Pancreas (tissue), 10 donors: ENCODE measurements at regions not wholly inside any gene's neighbourhood (a gene's known extent, or its start where the extent isn't known, plus 50 kb on each side); places are given as distances from the start of the nearest gene placed in this dataset.

ENCODE experiments used
- ATAC-seq, 4 donors: fragments of 200-7000 bp; cut with Tn5 transposase; one replicate each; pipeline versions ENCODE4 v1.8.0 to v1.9.1; 2020; ENCODE audit warnings: mild to moderate bottlenecking in 4 of 4, moderate library complexity in 4 of 4
- DNase-seq, 6 donors: peaks; one replicate each; pipeline ENCODE4 v3.0.0-alpha.2; 2020
- FAIRE-seq: peaks from 2 replicates; lab custom pipeline; 2012; peaks lifted over from hg19 to GRCh38; lab: Jason Lieb, UNC
- H3K27ac ChIP-seq, 4 donors: fragments of 200-600 bp; sonication (generic); 1 replicate in 3 of 4; 2 replicates in 1 of 4; pipeline versions ENCODE4 v1.5.0 to v1.8.0; 2020
- H3K27me3 ChIP-seq, 4 donors: fragments of 200-600 bp; one replicate each; pipeline ENCODE4 v1.8.0; 2021
- H3K36me3 ChIP-seq, 3 donors: fragments of 200-600 bp; sonication (generic) in 1 of 3; one replicate each; pipeline versions ENCODE4 v1.5.0 to v1.8.0; 2020 to 2021
- H3K4me1 ChIP-seq, 3 donors: fragments of 200-600 bp; one replicate each; pipeline ENCODE4 v1.8.0; 2021
- H3K4me3 ChIP-seq, 4 donors: fragments of 200-600 bp; sonication (generic) in 2 of 4; one replicate each; pipeline versions ENCODE4 v1.5.0 to v1.8.0; 2020 to 2021
- H3K9me3 ChIP-seq, 4 donors: fragments of 200-600 bp; one replicate each; pipeline ENCODE4 v1.8.0; 2021
- WGBS, 2 donors: extraction: QIAGEN DNeasy Blood & Tissue Kit; methylation state at CpG; one replicate each; pipeline ENCODE4 v1.1.7; 2013; 5-methylcytosine and 5-hydroxymethylcytosine counted together
- intact Hi-C, 3 donors: fragments of 100-400 bp; cut with DNase I; formaldehyde crosslinking; loops; one replicate each; pipeline versions ENCODE4 v1.11.1 to v1.14.2; 2022
- TF ChIP-seq, protein P1 (sequence below), 4 donors: fragments of 200-600 bp; sonication (generic) in 3 of 4; IDR thresholded peaks; one replicate each; pipeline versions ENCODE4 v1.5.0 to v1.8.0; 2021; ENCODE audit warnings: antibody characterized with exemption in 4 of 4
- donor health status: healthy with polysubstance abuse.
- donor health status: DM: no; HTN: no; CAD: no; lungs with moderate emphysema.
- donor health status: DM: no; HTN: no; CAD: no.
- donor health status: control.
- donor health status: control.
- donor health status: Bipolar disorder and iron deficiency.
- donor health status: DM: yes; HTN: yes; CAD: no.
- donor health status: DM: no; HTN: no; CAD: no.
- donor health status: DM: no; HTN: no; CAD: no.
- donor health status: DM: yes; HTN: yes; CAD: no.

DNA sequence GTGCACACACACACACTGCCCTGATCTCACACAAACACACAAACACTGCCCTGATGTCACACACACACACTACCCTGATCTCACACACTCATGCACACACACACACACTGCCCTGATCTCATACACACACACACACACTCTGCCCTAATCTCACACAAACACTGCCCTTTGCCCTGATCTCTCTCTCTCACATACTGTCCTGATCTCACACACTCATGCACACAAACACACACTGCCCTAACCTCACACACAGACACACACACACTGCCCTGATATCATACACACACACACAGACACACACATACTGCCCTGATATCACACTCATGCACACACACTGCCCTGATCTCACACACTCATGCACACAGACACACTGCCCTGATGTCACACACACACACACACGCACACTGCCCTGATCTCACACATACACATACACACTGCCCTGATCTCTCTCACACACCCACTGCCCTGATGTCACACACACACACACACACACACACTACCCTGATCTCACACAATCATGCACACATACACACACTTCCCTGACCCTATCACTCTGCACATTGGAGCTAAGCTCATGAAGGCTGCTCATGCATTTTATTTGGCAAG is 97.6 kb upstream of the DIO3 start:
- Histone ChIP-seq H3K9me3 (no peaks in the 10 kb centered on the region), H3K36me3 (no peaks in the 10 kb centered on the region), H3K4me1 (peaks cover 0 to 10% (median 6%) of the 10 kb centered on the region in 3 donors), H3K27ac (no peak overlapping the region), H3K27me3 (peaks cover 0 to 10% (median 6%) of the 10 kb centered on the region in 4 donors), H3K4me3 (no peak overlapping the region)
- intact Hi-C loops = no loop called here
- WGBS, 2 donors = 64% methylated on average over 1 of the region's 1 CpG
- TF ChIP-seq, protein P1, sequence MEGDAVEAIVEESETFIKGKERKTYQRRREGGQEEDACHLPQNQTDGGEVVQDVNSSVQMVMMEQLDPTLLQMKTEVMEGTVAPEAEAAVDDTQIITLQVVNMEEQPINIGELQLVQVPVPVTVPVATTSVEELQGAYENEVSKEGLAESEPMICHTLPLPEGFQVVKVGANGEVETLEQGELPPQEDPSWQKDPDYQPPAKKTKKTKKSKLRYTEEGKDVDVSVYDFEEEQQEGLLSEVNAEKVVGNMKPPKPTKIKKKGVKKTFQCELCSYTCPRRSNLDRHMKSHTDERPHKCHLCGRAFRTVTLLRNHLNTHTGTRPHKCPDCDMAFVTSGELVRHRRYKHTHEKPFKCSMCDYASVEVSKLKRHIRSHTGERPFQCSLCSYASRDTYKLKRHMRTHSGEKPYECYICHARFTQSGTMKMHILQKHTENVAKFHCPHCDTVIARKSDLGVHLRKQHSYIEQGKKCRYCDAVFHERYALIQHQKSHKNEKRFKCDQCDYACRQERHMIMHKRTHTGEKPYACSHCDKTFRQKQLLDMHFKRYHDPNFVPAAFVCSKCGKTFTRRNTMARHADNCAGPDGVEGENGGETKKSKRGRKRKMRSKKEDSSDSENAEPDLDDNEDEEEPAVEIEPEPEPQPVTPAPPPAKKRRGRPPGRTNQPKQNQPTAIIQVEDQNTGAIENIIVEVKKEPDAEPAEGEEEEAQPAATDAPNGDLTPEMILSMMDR (IDR thresholded peaks at IDR 0.05) = no peak
- no peak for DNase-seq
- ATAC-seq = peak in 2 of 4 donors; percentile 24 to 39
- FAIRE-seq = no peak

DNA sequence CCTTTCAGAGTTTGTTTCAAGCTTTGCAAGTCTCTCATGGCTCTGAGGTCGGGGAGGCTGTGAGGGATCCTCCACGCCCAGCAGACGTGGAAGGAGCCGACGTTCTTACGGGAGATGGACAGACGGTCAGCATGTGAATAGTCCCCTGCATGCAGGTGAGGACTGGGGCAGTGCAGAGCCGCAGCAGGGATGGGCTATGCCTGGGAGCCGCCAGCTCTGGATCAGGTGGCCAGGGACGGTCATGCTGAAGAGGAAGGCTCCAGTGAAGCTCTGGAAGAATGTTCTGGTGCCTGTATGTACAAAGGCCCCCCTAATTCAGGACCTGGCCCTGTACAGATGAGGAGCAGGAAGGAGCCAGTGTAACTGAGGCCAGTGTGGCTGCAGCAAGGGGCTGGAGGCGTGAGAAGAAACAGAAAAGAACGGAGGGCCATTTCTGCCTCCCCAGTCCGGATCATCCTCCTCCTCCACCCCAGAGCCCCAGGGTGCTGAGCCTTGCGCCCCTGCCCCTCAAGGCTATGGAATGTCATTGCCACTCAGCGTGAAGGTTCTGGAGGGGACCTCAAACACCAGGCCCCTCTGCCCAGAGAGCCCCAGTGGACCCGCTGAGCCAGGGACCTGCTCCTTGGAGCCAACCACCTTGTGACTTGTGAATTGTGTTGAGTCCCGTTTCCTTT is 96.8 kb upstream of the DIO3 start:
- Histone ChIP-seq H3K4me1 (peaks cover 0 to 6% (median 2%) of the 10 kb centered on the region in 3 donors), H3K9me3 (no peaks in the 10 kb centered on the region), H3K27ac (no peak overlapping the region), H3K4me3 (no peak overlapping the region), H3K36me3 (no peaks in the 10 kb centered on the region), H3K27me3 (peaks cover 0 to 4% (median 1%) of the 10 kb centered on the region in 4 donors)
- DNase-seq (peak in 2 of 6 donors; percentile 9 to 49), ATAC-seq (peak; percentile 16 to 48 (median 28)), FAIRE-seq (no peak)
- 50 to 51% methylated on average over 17 of the region's 17 CpGs for WGBS, 2 donors
- TF ChIP-seq, protein P1 (IDR thresholded peaks at IDR 0.05) = no peak
- intact Hi-C loops = no loop called here

DNA sequence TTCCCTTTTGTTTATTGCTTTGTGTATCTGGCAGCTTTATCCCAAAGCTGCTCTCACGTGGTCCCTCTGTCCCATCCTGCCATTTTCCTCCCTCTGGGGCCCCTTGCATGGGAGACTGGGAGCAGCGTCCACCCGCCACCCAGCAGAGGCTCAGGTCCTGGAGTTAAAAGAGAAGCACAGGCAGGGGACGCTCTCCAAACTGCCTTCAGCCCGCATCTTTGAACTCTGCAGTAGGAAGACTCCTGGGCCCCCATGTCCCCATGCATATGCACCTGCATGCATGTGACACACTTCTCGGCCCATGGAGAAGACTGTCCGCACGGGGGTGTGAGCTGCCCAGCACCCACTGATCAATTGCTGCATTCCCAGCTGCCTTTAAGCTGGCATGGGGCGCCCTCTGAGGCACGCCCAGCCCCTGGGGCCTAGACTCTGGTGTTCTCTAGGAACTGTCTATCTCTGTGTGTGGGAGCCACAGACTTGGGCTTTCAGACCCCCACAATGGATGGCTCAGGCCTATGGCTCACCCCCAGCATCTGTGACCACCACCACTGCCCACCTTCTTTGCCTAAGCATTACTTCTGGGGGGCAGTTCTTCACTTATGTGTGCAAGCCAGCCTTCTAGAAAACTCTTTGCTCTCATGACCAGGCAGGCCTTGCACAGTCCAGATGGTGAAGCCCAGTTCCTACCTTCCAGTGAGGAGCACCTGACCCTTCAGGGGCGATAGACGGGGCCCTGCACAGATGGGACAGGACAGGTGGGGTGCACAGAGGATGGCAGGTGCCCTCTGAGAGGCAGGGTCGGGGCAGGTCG is 96.1 kb upstream of the DIO3 start:
- H3K27me3 ChIP-seq = no peaks in the 10 kb centered on the region
- H3K4me3 ChIP-seq = no peak overlapping the region
- ATAC-seq (no peak), FAIRE-seq (no peak), DNase-seq (no peak)
- intact Hi-C loops = no loop called here
- H3K4me1 ChIP-seq = peaks cover 0 to 6% (median 0%) of the 10 kb centered on the region in 3 donors
- TF ChIP-seq, protein P1 (IDR thresholded peaks at IDR 0.05) = no peak
- H3K9me3 ChIP-seq = no peaks in the 10 kb centered on the region
- no peaks in the 10 kb centered on the region for H3K36me3 ChIP-seq
- H3K27ac ChIP-seq = no peak overlapping the region
- WGBS, 2 donors = 86 to 89% methylated on average over 14 of the region's 14 CpGs

GRCh38 chr14:101465795-101466448 is 95.4 kb upstream of the DIO3 start:
- DNase-seq (no peak), ATAC-seq (no peak), FAIRE-seq (no peak)
- H3K27ac ChIP-seq = no peak overlapping the region
- WGBS, 2 donors = 90 to 93% methylated on average over 9 of the region's 9 CpGs
- TF ChIP-seq, protein P1 (IDR thresholded peaks at IDR 0.05) = no peak
- no peaks in the 10 kb centered on the region for H3K36me3 ChIP-seq
- no peaks in the 10 kb centered on the region for H3K9me3 ChIP-seq
- H3K4me3 ChIP-seq = no peak overlapping the region
- intact Hi-C loops = no loop called here
- H3K27me3 ChIP-seq = no peaks in the 10 kb centered on the region
- H3K4me1 ChIP-seq = peaks cover 0 to 6% (median 0%) of the 10 kb centered on the region in 3 donors
